ENCODE measurements at regions not wholly inside any gene's neighbourhood (a gene's known extent, or its start where the extent isn't known, plus 50 kb on each side); places are given as distances from the start of the nearest gene placed in this dataset.

GRCh38 chr5:89191374-89191773 lies 308.4 kb upstream of the MEF2C start:
- H3K27me3 ChIP-seq (ENCODE audit: insufficient read depth, low read length): no peaks in the 10 kb centered on the region
- no peak overlapping the region for H3K4me3 ChIP-seq (ENCODE audit: insufficient read depth, low read depth, low read length)
- H3K4me1 ChIP-seq (ENCODE audit: insufficient read depth, low read length): no peaks in the 10 kb centered on the region
- Mint-ChIP-seq H3K27me3 (ENCODE audit: low read depth, unreplicated experiment) (no peaks in the 10 kb centered on the region), H3K4me1 (ENCODE audit: low read depth, unreplicated experiment) (peaks cover 13% of the 10 kb centered on the region), H3K27ac (ENCODE audit: unreplicated experiment) (no peak overlapping the region), H3K4me3 (ENCODE audit: unreplicated experiment) (no peak overlapping the region), H3K9me3 (ENCODE audit: unreplicated experiment) (peaks cover 12% of the 10 kb centered on the region), H3K36me3 (ENCODE audit: low read depth, unreplicated experiment) (no peaks in the 10 kb centered on the region)
- H3K4me2 ChIP-seq (ENCODE audit: low read length): no peak overlapping the region
- no peaks in the 10 kb centered on the region for H3K9me3 ChIP-seq (ENCODE audit: insufficient read depth, low read depth, low read length)
- no peak overlapping the region for H3K27ac ChIP-seq (ENCODE audit: low read depth, low read length)
- no peak overlapping the region for H2AFZ ChIP-seq (ENCODE audit: low read depth, low read length)
- DNase-seq (ENCODE audit: low read depth) (no peak), FAIRE-seq (no peak)
- TF ChIP-seq EZH2 (IDR thresholded peaks at IDR 0.05; ENCODE audit: insufficient read depth, low read length): no peak
- TF ChIP-seq, protein P1, sequence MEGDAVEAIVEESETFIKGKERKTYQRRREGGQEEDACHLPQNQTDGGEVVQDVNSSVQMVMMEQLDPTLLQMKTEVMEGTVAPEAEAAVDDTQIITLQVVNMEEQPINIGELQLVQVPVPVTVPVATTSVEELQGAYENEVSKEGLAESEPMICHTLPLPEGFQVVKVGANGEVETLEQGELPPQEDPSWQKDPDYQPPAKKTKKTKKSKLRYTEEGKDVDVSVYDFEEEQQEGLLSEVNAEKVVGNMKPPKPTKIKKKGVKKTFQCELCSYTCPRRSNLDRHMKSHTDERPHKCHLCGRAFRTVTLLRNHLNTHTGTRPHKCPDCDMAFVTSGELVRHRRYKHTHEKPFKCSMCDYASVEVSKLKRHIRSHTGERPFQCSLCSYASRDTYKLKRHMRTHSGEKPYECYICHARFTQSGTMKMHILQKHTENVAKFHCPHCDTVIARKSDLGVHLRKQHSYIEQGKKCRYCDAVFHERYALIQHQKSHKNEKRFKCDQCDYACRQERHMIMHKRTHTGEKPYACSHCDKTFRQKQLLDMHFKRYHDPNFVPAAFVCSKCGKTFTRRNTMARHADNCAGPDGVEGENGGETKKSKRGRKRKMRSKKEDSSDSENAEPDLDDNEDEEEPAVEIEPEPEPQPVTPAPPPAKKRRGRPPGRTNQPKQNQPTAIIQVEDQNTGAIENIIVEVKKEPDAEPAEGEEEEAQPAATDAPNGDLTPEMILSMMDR (IDR thresholded peaks at IDR 0.05; ENCODE audit: insufficient read depth, low read depth, low read length): no peak
- H4K20me1 ChIP-seq (ENCODE audit: insufficient read depth, low read length): no peaks in the 10 kb centered on the region
- no peaks in the 10 kb centered on the region for H3K36me3 ChIP-seq (ENCODE audit: insufficient read depth, low read length)
- no peak overlapping the region for H3K9ac ChIP-seq (ENCODE audit: low read length)
- no peaks in the 10 kb centered on the region for H3K79me2 ChIP-seq (ENCODE audit: insufficient read depth, low read length)

- Mint-ChIP-seq H3K36me3 (ENCODE audit: low read depth, unreplicated experiment) (no peaks in the 10 kb centered on the region), H3K4me1 (ENCODE audit: low read depth, unreplicated experiment) (peaks cover 13% of the 10 kb centered on the region), H3K9me3 (ENCODE audit: unreplicated experiment) (peaks cover 12% of the 10 kb centered on the region), H3K27me3 (ENCODE audit: low read depth, unreplicated experiment) (no peaks in the 10 kb centered on the region), H3K27ac (ENCODE audit: unreplicated experiment) (no peak overlapping the region), H3K4me3 (ENCODE audit: unreplicated experiment) (no peak overlapping the region)
- no peaks in the 10 kb centered on the region for H4K20me1 ChIP-seq (ENCODE audit: insufficient read depth, low read length)
- no peaks in the 10 kb centered on the region for H3K36me3 ChIP-seq (ENCODE audit: insufficient read depth, low read length)
- no peaks in the 10 kb centered on the region for H3K79me2 ChIP-seq (ENCODE audit: insufficient read depth, low read length)
- no peak overlapping the region for H3K4me2 ChIP-seq (ENCODE audit: low read length)
- no peak overlapping the region for H3K4me3 ChIP-seq (ENCODE audit: insufficient read depth, low read depth, low read length)
- no peaks in the 10 kb centered on the region for H3K27me3 ChIP-seq (ENCODE audit: insufficient read depth, low read length)
- TF ChIP-seq EZH2 (IDR thresholded peaks at IDR 0.05; ENCODE audit: insufficient read depth, low read length): no peak
- TF ChIP-seq, protein P1 (IDR thresholded peaks at IDR 0.05; ENCODE audit: insufficient read depth, low read depth, low read length): no peak
- FAIRE-seq: no peak
- no peaks in the 10 kb centered on the region for H3K9me3 ChIP-seq (ENCODE audit: insufficient read depth, low read depth, low read length)
- no peak overlapping the region for H3K9ac ChIP-seq (ENCODE audit: low read length)
- H3K27ac ChIP-seq (ENCODE audit: low read depth, low read length): no peak overlapping the region
- DNase-seq (ENCODE audit: low read depth): no peak
- no peaks in the 10 kb centered on the region for H3K4me1 ChIP-seq (ENCODE audit: insufficient read depth, low read length)
- H2AFZ ChIP-seq (ENCODE audit: low read depth, low read length): no peak overlapping the region
These were observed 307.7 kb upstream of the MEF2C start for GRCh38 chr5:89190515-89191265.

GRCh38 chr5:89187883-89188465 lies 305.0 kb upstream of the MEF2C start:
- no peak overlapping the region for H3K27ac ChIP-seq (ENCODE audit: low read depth, low read length)
- Mint-ChIP-seq H3K4me1 (ENCODE audit: low read depth, unreplicated experiment) (peaks cover 13% of the 10 kb centered on the region), H3K27me3 (ENCODE audit: low read depth, unreplicated experiment) (no peaks in the 10 kb centered on the region), H3K4me3 (ENCODE audit: unreplicated experiment) (no peak overlapping the region), H3K27ac (ENCODE audit: unreplicated experiment) (no peak overlapping the region), H3K9me3 (ENCODE audit: unreplicated experiment) (no peaks in the 10 kb centered on the region), H3K36me3 (ENCODE audit: low read depth, unreplicated experiment) (no peaks in the 10 kb centered on the region)
- H4K20me1 ChIP-seq (ENCODE audit: insufficient read depth, low read length): no peaks in the 10 kb centered on the region
- H3K36me3 ChIP-seq (ENCODE audit: insufficient read depth, low read length): no peaks in the 10 kb centered on the region
- DNase-seq (ENCODE audit: low read depth): no peak
- H2AFZ ChIP-seq (ENCODE audit: low read depth, low read length): no peak overlapping the region
- no peak for TF ChIP-seq EZH2 (IDR thresholded peaks at IDR 0.05; ENCODE audit: insufficient read depth, low read length)
- TF ChIP-seq, protein P1 (IDR thresholded peaks at IDR 0.05; ENCODE audit: insufficient read depth, low read depth, low read length): no peak
- no peak overlapping the region for H3K9ac ChIP-seq (ENCODE audit: low read length)
- H3K27me3 ChIP-seq (ENCODE audit: insufficient read depth, low read length): no peaks in the 10 kb centered on the region
- no peaks in the 10 kb centered on the region for H3K79me2 ChIP-seq (ENCODE audit: insufficient read depth, low read length)
- FAIRE-seq: no peak
- H3K4me1 ChIP-seq (ENCODE audit: insufficient read depth, low read length): no peaks in the 10 kb centered on the region
- H3K4me2 ChIP-seq (ENCODE audit: low read length): no peak overlapping the region
- H3K9me3 ChIP-seq (ENCODE audit: insufficient read depth, low read depth, low read length): no peaks in the 10 kb centered on the region
- no peak overlapping the region for H3K4me3 ChIP-seq (ENCODE audit: insufficient read depth, low read depth, low read length)
